HCT116 (cell line): ENCODE measurements at regions not wholly inside any gene's neighbourhood (a gene's known extent, or its start where the extent isn't known, plus 50 kb on each side); places are given as distances from the start of the nearest gene placed in this dataset.

Experiments used
- ATAC-seq: fragments of 200-7000 bp; cut with Tn5 transposase; 2 replicates; pipeline ENCODE4 v1.9.1; 2020; ENCODE audit warnings: mild to moderate bottlenecking, moderate library complexity
- BruUV-seq: library from RNA; stranded (reverse); fragments of 400-500 nt; replicated peaks from 2 replicates; lab custom pipeline; 2021; lab: Mats Ljungman, UMichigan
- CTCF ChIA-PET: fragments of 300-600 bp; sonication (Branson Sonifier 250); formaldehyde crosslinking; loops from one replicate; lab custom pipeline; 2021; ENCODE audit warnings: antibody characterized with exemption; lab: Charles Lee
- POLR2A ChIA-PET: fragments of 300-600, 350-600 bp; sonication (Branson Sonifier 250); formaldehyde crosslinking; loops from one replicate; lab custom pipeline; 2021; ENCODE audit warnings: antibody characterized with exemption; lab: Charles Lee
- RAD21 ChIA-PET, 2 experiments: fragments of 300-600 bp; sonication (Branson Sonifier 250); formaldehyde crosslinking; loops; one replicate each; lab custom pipeline; 2023; ENCODE audit warnings: low total read pairs in 2 of 2; ENCODE audit not compliant: uncharacterized antibody in 2 of 2, unreplicated experiment in 2 of 2, low non-redundant PET in 1 of 2; lab: Charles Lee
- DNase-seq: peaks from one replicate; pipeline ENCODE4 v3.0.0-alpha.2; 2010; ENCODE audit warnings: low read depth, low spot score
- H2AFZ ChIP-seq: fragments of 200-600 bp; shearing (Covaris generic), sonication (generic); 2 replicates; pipeline ENCODE4 v1.6.1; 2017; ENCODE audit warnings: low read depth, mixed run types, mixed read lengths, antibody characterized with exemption, low read length; ENCODE audit not compliant: poor library complexity, severe bottlenecking
- H3K27ac ChIP-seq: 2 replicates; pipeline ENCODE4 v1.5.1; 2012; ENCODE audit warnings: low read depth, low read length
- H3K27me3 ChIP-seq: fragments of 200-600 bp; sonication (generic); 2 replicates; pipeline ENCODE4 v1.6.1; 2016; ENCODE audit warnings: mixed run types, low read length, mixed read lengths; ENCODE audit not compliant: insufficient read depth
- H3K36me3 ChIP-seq, 2 experiments: fragments of 200-500 bp in 1 of 2; fragments of 200-600 bp in 1 of 2; sonication (Bioruptor generic) in 1 of 2; sonication (generic) in 1 of 2; 2 replicates each; pipeline versions ENCODE4 v1.5.1 to v1.6.1; 2014 to 2016; ENCODE audit warnings: low read length in 2 of 2, inconsistent platforms in 1 of 2, mixed read lengths in 1 of 2, mixed run types in 1 of 2; ENCODE audit not compliant: insufficient read depth in 2 of 2, control insufficient read depth in 1 of 2
- H3K4me1 ChIP-seq, 2 experiments: fragments of 200-600 bp in 1 of 2; sonication (generic) in 1 of 2; 2 replicates each; pipeline versions ENCODE4 v1.5.1 to v1.6.1; 2012 to 2017; ENCODE audit warnings: low read length in 2 of 2, inconsistent platforms in 1 of 2, mild to moderate bottlenecking in 1 of 2, mixed read lengths in 1 of 2, mixed run types in 1 of 2, moderate library complexity in 1 of 2; ENCODE audit not compliant: insufficient read depth in 2 of 2, control insufficient read depth in 1 of 2
- H3K4me2 ChIP-seq: fragments of 200-600 bp; sonication (generic); 2 replicates; pipeline ENCODE4 v1.6.1; 2017; ENCODE audit warnings: mixed run types, low read length, mixed read lengths
- H3K4me3 ChIP-seq, 2 experiments: fragments of 200-600 bp in 1 of 2; sonication (generic) in 1 of 2; replicated peaks in 1 of 2; 2 replicates each; pipeline ENCODE4 v1.5.1; 2011 to 2016; ENCODE audit warnings: low read length in 2 of 2, control low read depth in 1 of 2, low read depth in 1 of 2, mild to moderate bottlenecking in 1 of 2, mixed read lengths in 1 of 2, mixed run types in 1 of 2
- H3K79me2 ChIP-seq: fragments of 200-600 bp; sonication (generic); 2 replicates; pipeline ENCODE4 v1.6.1; 2017; ENCODE audit warnings: mild to moderate bottlenecking, mixed run types, low read length, moderate library complexity, mixed read lengths; ENCODE audit not compliant: insufficient read depth
- H3K9ac ChIP-seq: fragments of 200-600 bp; sonication (generic); 2 replicates; pipeline ENCODE4 v1.6.1; 2016; ENCODE audit warnings: low read length, mixed read lengths
- H3K9me2 ChIP-seq: fragments of 200-600 bp; sonication (generic), shearing (Covaris generic); 2 replicates; pipeline ENCODE4 v1.6.1; 2017; ENCODE audit warnings: mixed run types, mild to moderate bottlenecking, moderate library complexity; ENCODE audit not compliant: insufficient read depth
- H3K9me3 ChIP-seq, 2 experiments: fragments of 200-500 bp in 1 of 2; fragments of 200-600 bp in 1 of 2; sonication (Bioruptor generic) in 1 of 2; sonication (generic) in 1 of 2; 2 replicates each; pipeline ENCODE4 v1.6.1; 2014 to 2017; ENCODE audit warnings: low read length in 2 of 2, mixed read lengths in 2 of 2, inconsistent platforms in 1 of 2, low read depth in 1 of 2, mild to moderate bottlenecking in 1 of 2, mixed run types in 1 of 2, moderate library complexity in 1 of 2; ENCODE audit not compliant: control insufficient read depth in 1 of 2, insufficient read depth in 1 of 2
- H4K20me1 ChIP-seq: fragments of 200-600 bp; sonication (generic), shearing (Covaris generic); 2 replicates; pipeline ENCODE4 v1.6.1; 2017; ENCODE audit warnings: mixed run types, mild to moderate bottlenecking, moderate library complexity; ENCODE audit not compliant: insufficient read depth
- CBX3 ChIP-seq: IDR thresholded peaks from 2 replicates; pipeline ENCODE4 v1.6.1; 2012; ENCODE audit warnings: low read depth
- EGR1 ChIP-seq: IDR thresholded peaks from 2 replicates; pipeline ENCODE4 v1.6.1; 2012; ENCODE audit warnings: low read depth
- EZH2phosphoT487 ChIP-seq: fragments of 200-600 bp; IDR thresholded peaks from 2 replicates; pipeline ENCODE4 v1.6.1; 2018; ENCODE audit warnings: antibody characterized with exemption, borderline replicate concordance
- FOSL1 ChIP-seq: IDR thresholded peaks from 2 replicates; pipeline ENCODE4 v1.6.1; 2012; ENCODE audit warnings: low read depth
- POLR2AphosphoS5 ChIP-seq: IDR thresholded peaks from 2 replicates; pipeline ENCODE4 v1.6.1; 2011; ENCODE audit warnings: mild to moderate bottlenecking, low read depth, low read length, moderate library complexity
- RAD21 ChIP-seq: IDR thresholded peaks from 2 replicates; pipeline ENCODE4 v1.6.1; 2012; ENCODE audit warnings: low read depth, mild to moderate bottlenecking
- SP1 ChIP-seq: IDR thresholded peaks from 2 replicates; pipeline ENCODE4 v1.6.1; 2012; ENCODE audit warnings: low read depth
- SRF ChIP-seq: IDR thresholded peaks from 2 replicates; pipeline ENCODE4 v1.6.1; 2012; ENCODE audit warnings: low read depth
- TCF7L2 ChIP-seq: IDR thresholded peaks from 2 replicates; pipeline ENCODE4 v1.7.0; 2011; ENCODE audit warnings: borderline replicate concordance, inconsistent platforms; ENCODE audit not compliant: insufficient read depth, insufficient read length; ENCODE audit errors: extremely low read depth
- YY1 ChIP-seq: IDR thresholded peaks from 2 replicates; pipeline ENCODE4 v1.6.1; 2011; ENCODE audit warnings: low read length, low read depth, moderate library complexity, mild to moderate bottlenecking; ENCODE audit not compliant: insufficient replicate concordance; ENCODE audit errors: extremely low read depth
- ZNF274 ChIP-seq: fragments of 200-500 bp; sonication (Bioruptor generic); IDR thresholded peaks from 2 replicates; pipeline ENCODE4 v1.6.1; 2014; ENCODE audit warnings: mild to moderate bottlenecking, low read depth, low read length, inconsistent platforms
- intact Hi-C: fragments of 100-400 bp; cut with micrococcal nuclease; formaldehyde crosslinking; loops from 2 replicates; pipeline ENCODE4 v1.10.0; 2022
- TF ChIP-seq, protein P1 (sequence below), 3 experiments: fragments of 200-600 bp in 1 of 3; sonication (generic) in 1 of 3; IDR thresholded peaks in 2 of 3; conservative IDR thresholded peaks in 1 of 3; 2 replicates each; pipeline ENCODE4 v1.5.1; 2012 to 2017; ENCODE audit warnings: low read depth in 2 of 3, low read length in 2 of 3, antibody characterized with exemption in 1 of 3, borderline replicate concordance in 1 of 3, control low read depth in 1 of 3, mild to moderate bottlenecking in 1 of 3, mixed read lengths in 1 of 3, mixed run types in 1 of 3, moderate library complexity in 1 of 3; ENCODE audit not compliant: insufficient read depth in 1 of 3
- TF ChIP-seq, protein P2 (sequence below): IDR thresholded peaks from 2 replicates; pipeline ENCODE4 v1.6.1; 2012
- TF ChIP-seq, protein P3 (sequence below): IDR thresholded peaks from 2 replicates; pipeline ENCODE4 v1.6.1; 2012
- TF ChIP-seq, protein P4 (sequence below): IDR thresholded peaks from 2 replicates; pipeline ENCODE4 v1.6.1; 2011; ENCODE audit warnings: mild to moderate bottlenecking, low read length, moderate library complexity; ENCODE audit not compliant: insufficient replicate concordance; ENCODE audit errors: extremely low read depth

DNA sequence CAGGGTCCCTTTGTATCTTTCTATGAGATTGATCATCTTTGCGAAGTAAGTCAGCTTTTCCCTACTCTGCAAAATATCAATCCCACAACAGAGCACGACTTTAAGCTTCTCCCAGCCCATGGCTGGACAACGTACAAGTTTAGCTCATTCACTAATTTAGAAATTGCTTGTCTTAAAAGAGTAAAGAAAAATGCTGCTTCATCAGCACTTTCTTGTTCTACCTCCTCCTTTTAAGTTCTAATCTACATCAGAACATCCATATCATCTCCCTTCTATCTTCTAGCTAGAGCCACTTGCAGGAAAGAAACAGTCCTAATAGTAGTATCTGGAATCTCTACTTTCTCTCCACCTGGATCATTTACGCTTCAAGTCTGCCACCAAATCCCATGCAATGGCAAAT lies 441.2 kb upstream of the ESRRG start:
- H3K4me3 ChIP-seq, result no peak overlapping the region
- H3K4me2 ChIP-seq, result no peak overlapping the region
- H3K79me2 ChIP-seq, result no peaks in the 10 kb centered on the region
- H2AFZ ChIP-seq, result no peak overlapping the region
- H3K9me3 ChIP-seq, result no peaks in the 10 kb centered on the region
- no peak overlapping the region for H3K27ac ChIP-seq
- TF ChIP-seq EGR1 (no peak), TCF7L2 (no peak), EZH2phosphoT487 (no peak), ZNF274 (no peak)
- TF ChIP-seq, protein P1, sequence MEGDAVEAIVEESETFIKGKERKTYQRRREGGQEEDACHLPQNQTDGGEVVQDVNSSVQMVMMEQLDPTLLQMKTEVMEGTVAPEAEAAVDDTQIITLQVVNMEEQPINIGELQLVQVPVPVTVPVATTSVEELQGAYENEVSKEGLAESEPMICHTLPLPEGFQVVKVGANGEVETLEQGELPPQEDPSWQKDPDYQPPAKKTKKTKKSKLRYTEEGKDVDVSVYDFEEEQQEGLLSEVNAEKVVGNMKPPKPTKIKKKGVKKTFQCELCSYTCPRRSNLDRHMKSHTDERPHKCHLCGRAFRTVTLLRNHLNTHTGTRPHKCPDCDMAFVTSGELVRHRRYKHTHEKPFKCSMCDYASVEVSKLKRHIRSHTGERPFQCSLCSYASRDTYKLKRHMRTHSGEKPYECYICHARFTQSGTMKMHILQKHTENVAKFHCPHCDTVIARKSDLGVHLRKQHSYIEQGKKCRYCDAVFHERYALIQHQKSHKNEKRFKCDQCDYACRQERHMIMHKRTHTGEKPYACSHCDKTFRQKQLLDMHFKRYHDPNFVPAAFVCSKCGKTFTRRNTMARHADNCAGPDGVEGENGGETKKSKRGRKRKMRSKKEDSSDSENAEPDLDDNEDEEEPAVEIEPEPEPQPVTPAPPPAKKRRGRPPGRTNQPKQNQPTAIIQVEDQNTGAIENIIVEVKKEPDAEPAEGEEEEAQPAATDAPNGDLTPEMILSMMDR (IDR thresholded peaks at IDR 0.05 in 2 of 3, conservative IDR thresholded peaks at IDR 0.05 in 1 of 3; ENCODE audit: borderline replicate concordance in 1 of 3, insufficient read depth in 1 of 3, low read depth in 2 of 3, low read length in 2 of 3), result no peak
- TF ChIP-seq, protein P2, sequence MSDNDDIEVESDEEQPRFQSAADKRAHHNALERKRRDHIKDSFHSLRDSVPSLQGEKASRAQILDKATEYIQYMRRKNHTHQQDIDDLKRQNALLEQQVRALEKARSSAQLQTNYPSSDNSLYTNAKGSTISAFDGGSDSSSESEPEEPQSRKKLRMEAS, result no peak
- POLR2A ChIA-PET, result no interaction called here
- CTCF ChIA-PET, result no interaction called here
- no peak overlapping the region for H3K9ac ChIP-seq
- no TSS peak for BruUV-seq
- no peaks in the 10 kb centered on the region for H4K20me1 ChIP-seq
- 0 out of 2 replicates have a peak, but pooled peaks cover 4% of the 10 kb centered on the region for H3K27me3 ChIP-seq
- ATAC-seq (no peak), DNase-seq (no peak)
- intact Hi-C loops, result no loop called here
- no peaks in the 10 kb centered on the region for H3K9me2 ChIP-seq
- H3K36me3 ChIP-seq, result no peaks in the 10 kb centered on the region
- RAD21 ChIA-PET, result no interaction called here
- H3K4me1 ChIP-seq, result no peaks in the 10 kb centered on the region

DNA sequence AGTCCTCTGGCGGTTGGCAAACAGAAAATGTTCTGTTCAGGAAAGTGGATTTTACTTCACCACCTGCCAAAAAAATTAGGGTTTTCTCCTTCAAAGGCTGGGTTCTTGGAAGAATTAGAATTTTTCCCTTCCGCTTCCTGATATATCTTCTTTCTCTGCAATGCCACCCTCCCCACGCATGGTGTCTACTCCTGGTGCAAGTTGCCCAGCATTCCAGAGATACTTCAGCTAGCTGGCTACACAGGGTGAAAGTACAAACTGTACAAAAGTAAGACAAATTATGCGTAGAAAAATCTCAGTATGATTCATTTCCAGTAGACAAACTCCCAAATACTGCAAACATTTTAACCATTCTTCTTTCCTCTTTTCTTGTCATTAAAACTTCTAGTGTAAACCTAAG lies 430.1 kb upstream of the ESRRG start:
- H4K20me1 ChIP-seq, result no peaks in the 10 kb centered on the region
- BruUV-seq, result no TSS peak
- TF ChIP-seq EZH2phosphoT487 (no peak), TCF7L2 (no peak), SP1 (no peak), SRF (no peak), FOSL1 (no peak), POLR2AphosphoS5 (no peak), RAD21 (no peak), CBX3 (no peak), YY1 (no peak), EGR1 (no peak)
- TF ChIP-seq, protein P3, sequence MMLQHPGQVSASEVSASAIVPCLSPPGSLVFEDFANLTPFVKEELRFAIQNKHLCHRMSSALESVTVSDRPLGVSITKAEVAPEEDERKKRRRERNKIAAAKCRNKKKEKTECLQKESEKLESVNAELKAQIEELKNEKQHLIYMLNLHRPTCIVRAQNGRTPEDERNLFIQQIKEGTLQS, result no peak
- TF ChIP-seq, protein P4, sequence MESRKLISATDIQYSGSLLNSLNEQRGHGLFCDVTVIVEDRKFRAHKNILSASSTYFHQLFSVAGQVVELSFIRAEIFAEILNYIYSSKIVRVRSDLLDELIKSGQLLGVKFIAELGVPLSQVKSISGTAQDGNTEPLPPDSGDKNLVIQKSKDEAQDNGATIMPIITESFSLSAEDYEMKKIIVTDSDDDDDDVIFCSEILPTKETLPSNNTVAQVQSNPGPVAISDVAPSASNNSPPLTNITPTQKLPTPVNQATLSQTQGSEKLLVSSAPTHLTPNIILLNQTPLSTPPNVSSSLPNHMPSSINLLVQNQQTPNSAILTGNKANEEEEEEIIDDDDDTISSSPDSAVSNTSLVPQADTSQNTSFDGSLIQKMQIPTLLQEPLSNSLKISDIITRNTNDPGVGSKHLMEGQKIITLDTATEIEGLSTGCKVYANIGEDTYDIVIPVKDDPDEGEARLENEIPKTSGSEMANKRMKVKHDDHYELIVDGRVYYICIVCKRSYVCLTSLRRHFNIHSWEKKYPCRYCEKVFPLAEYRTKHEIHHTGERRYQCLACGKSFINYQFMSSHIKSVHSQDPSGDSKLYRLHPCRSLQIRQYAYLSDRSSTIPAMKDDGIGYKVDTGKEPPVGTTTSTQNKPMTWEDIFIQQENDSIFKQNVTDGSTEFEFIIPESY, result no peak
- TF ChIP-seq, protein P2, result no peak
- no peak for DNase-seq
- no peak for ATAC-seq
- no peaks in the 10 kb centered on the region for H3K36me3 ChIP-seq
- H3K9me2 ChIP-seq, result no peaks in the 10 kb centered on the region
- ChIA-PET RAD21 (no interaction called here), POLR2A (no interaction called here), CTCF (no interaction called here)
- H3K79me2 ChIP-seq, result no peaks in the 10 kb centered on the region
- H3K27ac ChIP-seq, result no peak overlapping the region
- no peak overlapping the region for H3K4me3 ChIP-seq
- no peak overlapping the region for H2AFZ ChIP-seq
- no peaks in the 10 kb centered on the region for H3K27me3 ChIP-seq
- intact Hi-C loops, result no loop called here
- H3K9ac ChIP-seq, result no peak overlapping the region
- no peak overlapping the region for H3K4me2 ChIP-seq
- no peaks in the 10 kb centered on the region for H3K9me3 ChIP-seq
- H3K4me1 ChIP-seq, result no peaks in the 10 kb centered on the region
